Spleen (tissue), 7 donors: ENCODE measurements at regions not wholly inside any gene's neighbourhood (a gene's known extent, or its start where the extent isn't known, plus 50 kb on each side); places are given as distances from the start of the nearest gene placed in this dataset.

Experiments used
- CTCF ChIP-seq, 11 experiments: fragments of 200-600 bp in 7 of 11; fragments of 450-650 bp in 4 of 11; sonication (generic) in 4 of 11; IDR thresholded peaks in 8 of 11; conservative IDR thresholded peaks in 3 of 11; 1 replicate in 7 of 11; 2 replicates in 4 of 11; pipeline versions ENCODE4 v1.4.0 to v1.8.0; 2016 to 2021; ENCODE audit warnings: antibody characterized with exemption in 11 of 11, inconsistent platforms in 4 of 11, mild to moderate bottlenecking in 1 of 11
- POLR2A ChIP-seq, 3 donors: fragments of 450-650 bp; IDR thresholded peaks; one replicate each; pipeline ENCODE4 v1.5.1; 2017; ENCODE audit warnings: antibody characterized with exemption in 3 of 3, mild to moderate bottlenecking in 1 of 3
- donor health status: DM: no; HTN: no; CAD: no; lungs with moderate emphysema.
- donor health status: DM: no; HTN: no; CAD: no.
- donor health status: DM: no; HTN: no; CAD: no.

GRCh38 chr21:14713109-14713508 lies 167.0 kb upstream of the SAMSN1 start:
- TF ChIP-seq CTCF (IDR thresholded peaks at IDR 0.05 in 8 of 11, conservative IDR thresholded peaks at IDR 0.05 in 3 of 11), result no peak
- TF ChIP-seq POLR2A (IDR thresholded peaks at IDR 0.05), result no peak
